ENCODE measurements at regions not wholly inside any gene's neighbourhood (a gene's known extent, or its start where the extent isn't known, plus 50 kb on each side); places are given as distances from the start of the nearest gene placed in this dataset.
A peak's percentile ranks its signal among the peaks of the same experiment; 100 is the strongest.

GRCh38 chr2:238777369-238778067, 70.4 kb upstream of the TWIST2 start:
- Histone ChIP-seq H3K4me3 (replicated peaks in 1 of 4; ENCODE audit: control extremely low read depth in 1 of 4, insufficient read depth in 1 of 4, low read depth in 3 of 4, low read length in 4 of 4) (no peak overlapping the region), H3K79me2 (ENCODE audit: control insufficient read depth, insufficient read depth, low read length) (no peaks in the 10 kb centered on the region), H3K27ac (ENCODE audit: insufficient read depth, low read length) (no peak overlapping the region), H3K4me2 (ENCODE audit: extremely low read depth, insufficient read depth, low read length) (no peak overlapping the region), H3K36me3 (ENCODE audit: control insufficient read depth, insufficient read depth, low read length) (no peaks in the 10 kb centered on the region), H2AFZ (ENCODE audit: low read length) (no peak overlapping the region), H3K27me3 (ENCODE audit: control insufficient read depth, insufficient read depth, low read length) (peaks cover 4% of the 10 kb centered on the region), H3K4me1 (ENCODE audit: control insufficient read depth, extremely low read depth, insufficient read depth, low read length) (no peaks in the 10 kb centered on the region), H3K9ac (ENCODE audit: insufficient read depth, low read length) (no peak overlapping the region), H4K20me1 (ENCODE audit: control insufficient read depth, extremely low read depth, insufficient read depth, low read length) (no peaks in the 10 kb centered on the region), H3K9me3 (ENCODE audit: control insufficient read depth, insufficient read depth, low read depth, low read length) (no peaks in the 10 kb centered on the region)
- TF ChIP-seq, protein P1, sequence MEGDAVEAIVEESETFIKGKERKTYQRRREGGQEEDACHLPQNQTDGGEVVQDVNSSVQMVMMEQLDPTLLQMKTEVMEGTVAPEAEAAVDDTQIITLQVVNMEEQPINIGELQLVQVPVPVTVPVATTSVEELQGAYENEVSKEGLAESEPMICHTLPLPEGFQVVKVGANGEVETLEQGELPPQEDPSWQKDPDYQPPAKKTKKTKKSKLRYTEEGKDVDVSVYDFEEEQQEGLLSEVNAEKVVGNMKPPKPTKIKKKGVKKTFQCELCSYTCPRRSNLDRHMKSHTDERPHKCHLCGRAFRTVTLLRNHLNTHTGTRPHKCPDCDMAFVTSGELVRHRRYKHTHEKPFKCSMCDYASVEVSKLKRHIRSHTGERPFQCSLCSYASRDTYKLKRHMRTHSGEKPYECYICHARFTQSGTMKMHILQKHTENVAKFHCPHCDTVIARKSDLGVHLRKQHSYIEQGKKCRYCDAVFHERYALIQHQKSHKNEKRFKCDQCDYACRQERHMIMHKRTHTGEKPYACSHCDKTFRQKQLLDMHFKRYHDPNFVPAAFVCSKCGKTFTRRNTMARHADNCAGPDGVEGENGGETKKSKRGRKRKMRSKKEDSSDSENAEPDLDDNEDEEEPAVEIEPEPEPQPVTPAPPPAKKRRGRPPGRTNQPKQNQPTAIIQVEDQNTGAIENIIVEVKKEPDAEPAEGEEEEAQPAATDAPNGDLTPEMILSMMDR (conservative IDR thresholded peaks at IDR 0.05 in 1 of 2, IDR thresholded peaks at IDR 0.05 in 1 of 2; ENCODE audit: low read depth in 1 of 2, low read length in 2 of 2) = no peak
- TF ChIP-seq EZH2 (IDR thresholded peaks at IDR 0.05; ENCODE audit: low read length, missing control alignments) = no peak
- no peak for DNase-seq (ENCODE audit: low read depth in 2 of 2)

- H3K9me3 ChIP-seq (ENCODE audit: control insufficient read depth, insufficient read depth, low read depth, low read length) = no peaks in the 10 kb centered on the region
- no peaks in the 10 kb centered on the region for H3K79me2 ChIP-seq (ENCODE audit: control insufficient read depth, insufficient read depth, low read length)
- TF ChIP-seq, protein P1 (conservative IDR thresholded peaks at IDR 0.05 in 1 of 2, IDR thresholded peaks at IDR 0.05 in 1 of 2; ENCODE audit: low read depth in 1 of 2, low read length in 2 of 2) = peak; percentile 82 to 93
- no peak for TF ChIP-seq EZH2 (IDR thresholded peaks at IDR 0.05; ENCODE audit: low read length, missing control alignments)
- H3K4me2 ChIP-seq (ENCODE audit: extremely low read depth, insufficient read depth, low read length) = peak overlapping the region; percentile 42
- no peaks in the 10 kb centered on the region for H3K27me3 ChIP-seq (ENCODE audit: control insufficient read depth, insufficient read depth, low read length)
- H4K20me1 ChIP-seq (ENCODE audit: control insufficient read depth, extremely low read depth, insufficient read depth, low read length) = no peaks in the 10 kb centered on the region
- H3K9ac ChIP-seq (ENCODE audit: insufficient read depth, low read length) = no peak overlapping the region
- no peak overlapping the region for H2AFZ ChIP-seq (ENCODE audit: low read length)
- H3K27ac ChIP-seq (ENCODE audit: insufficient read depth, low read length) = peak overlapping the region; percentile 26
- H3K4me3 ChIP-seq (replicated peaks in 1 of 4; ENCODE audit: control extremely low read depth in 1 of 4, insufficient read depth in 1 of 4, low read depth in 3 of 4, low read length in 4 of 4) = peak overlapping the region in 1 of 4 experiments; percentile 9
- DNase-seq (ENCODE audit: low read depth in 2 of 2) = peak; percentile 55 to 73
- H3K4me1 ChIP-seq (ENCODE audit: control insufficient read depth, extremely low read depth, insufficient read depth, low read length) = no peaks in the 10 kb centered on the region
- no peaks in the 10 kb centered on the region for H3K36me3 ChIP-seq (ENCODE audit: control insufficient read depth, insufficient read depth, low read length)
These were observed 63.0 kb upstream of the TWIST2 start for GRCh38 chr2:238784671-238785527.

DNA sequence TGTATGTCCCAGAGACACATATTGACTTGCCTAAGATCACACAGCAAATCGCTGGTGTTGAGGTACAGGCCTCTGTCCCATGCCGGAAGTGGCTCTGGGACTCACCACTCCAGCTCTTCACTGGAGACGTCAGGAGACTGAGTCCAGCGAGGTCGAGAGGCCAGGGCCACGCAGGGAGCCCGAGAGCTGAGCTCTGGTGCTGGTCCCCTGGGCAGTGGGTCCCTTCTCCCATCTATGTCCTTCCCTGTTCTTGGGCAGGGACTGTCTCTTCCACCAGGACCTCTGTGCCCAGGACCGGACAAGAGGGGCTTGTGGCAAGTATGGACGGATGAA, 62.4 kb upstream of the TWIST2 start:
- TF ChIP-seq EZH2 (IDR thresholded peaks at IDR 0.05; ENCODE audit: low read length, missing control alignments) = no peak
- TF ChIP-seq, protein P1 (conservative IDR thresholded peaks at IDR 0.05 in 1 of 2, IDR thresholded peaks at IDR 0.05 in 1 of 2; ENCODE audit: low read depth in 1 of 2, low read length in 2 of 2) = no peak
- Histone ChIP-seq H3K9me3 (ENCODE audit: control insufficient read depth, insufficient read depth, low read depth, low read length) (no peaks in the 10 kb centered on the region), H3K27me3 (ENCODE audit: control insufficient read depth, insufficient read depth, low read length) (no peaks in the 10 kb centered on the region), H3K36me3 (ENCODE audit: control insufficient read depth, insufficient read depth, low read length) (no peaks in the 10 kb centered on the region), H3K79me2 (ENCODE audit: control insufficient read depth, insufficient read depth, low read length) (no peaks in the 10 kb centered on the region), H4K20me1 (ENCODE audit: control insufficient read depth, extremely low read depth, insufficient read depth, low read length) (no peaks in the 10 kb centered on the region), H3K9ac (ENCODE audit: insufficient read depth, low read length) (no peak overlapping the region), H2AFZ (ENCODE audit: low read length) (no peak overlapping the region), H3K4me1 (ENCODE audit: control insufficient read depth, extremely low read depth, insufficient read depth, low read length) (no peaks in the 10 kb centered on the region), H3K4me2 (ENCODE audit: extremely low read depth, insufficient read depth, low read length) (no peak overlapping the region), H3K4me3 (replicated peaks in 1 of 4; ENCODE audit: control extremely low read depth in 1 of 4, insufficient read depth in 1 of 4, low read depth in 3 of 4, low read length in 4 of 4) (no peak overlapping the region), H3K27ac (ENCODE audit: insufficient read depth, low read length) (peak overlapping the region; percentile 26)
- no peak for DNase-seq (ENCODE audit: low read depth in 2 of 2)

Measured in fibroblast of lung (primary cell).